K562 (cell line): ENCODE measurements at regions not wholly inside any gene's neighbourhood (a gene's known extent, or its start where the extent isn't known, plus 50 kb on each side); places are given as distances from the start of the nearest gene placed in this dataset.

Source experiments
- ATAC-seq: fragments of 200-7000 bp; cut with Tn5 transposase; 3 replicates; pipeline ENCODE4 v1.9.1; 2020; ENCODE audit warnings: moderate library complexity
- BruUV-seq: library from RNA; stranded (reverse); fragments of 400-500 nt; replicated peaks from 2 replicates; lab custom pipeline; 2021; lab: Mats Ljungman, UMichigan
- CTCF ChIA-PET: fragments of 300-600 bp; formaldehyde crosslinking; extraction: SDS; loops from one replicate; lab custom pipeline; 2021; ENCODE audit warnings: low intra/inter-chr PET ratio; lab: Yijun Ruan, JAX
- POLR2A ChIA-PET: fragments of 300-600, 350-650 bp; sonication (Branson Sonifier 250); formaldehyde crosslinking; extraction: SDS; loops from one replicate; lab custom pipeline; 2021; ENCODE audit warnings: antibody characterized with exemption, inconsistent platforms; lab: Yijun Ruan, JAX
- DNase-seq, 4 experiments: peaks; one replicate each; pipeline versions ENCODE4 v3.0.0 to v3.0.0-alpha.2; 2011 to 2018; ENCODE audit warnings: low spot score in 3 of 4, mixed read lengths in 3 of 4; ENCODE audit errors: extremely low read depth in 1 of 4
- FAIRE-seq: peaks from 2 replicates; lab custom pipeline; 2011; peaks lifted over from hg19 to GRCh38; lab: Jason Lieb, UNC
- H2AFZ ChIP-seq: 2 replicates; pipeline ENCODE4 v1.6.0; 2011; ENCODE audit warnings: low read depth, low read length, control low read depth, inconsistent platforms
- H3K27ac ChIP-seq: fragments of 200-600 bp; 3 replicates; pipeline ENCODE4 v1.8.0; 2011; ENCODE audit warnings: low read depth, mild to moderate bottlenecking, control low read depth, inconsistent platforms, low read length, moderate library complexity, mixed read lengths; ENCODE audit errors: extremely low read depth
- H3K27me3 ChIP-seq, 2 experiments: fragments of 300-600 bp in 1 of 2; 2 replicates in 1 of 2; 3 replicates in 1 of 2; pipeline versions ENCODE4 v1.6.0 to v1.8.0; 2011; ENCODE audit warnings: inconsistent platforms in 2 of 2, low read length in 2 of 2, mild to moderate bottlenecking in 1 of 2, mixed read lengths in 1 of 2, moderate library complexity in 1 of 2; ENCODE audit not compliant: control insufficient read depth in 2 of 2, insufficient read depth in 2 of 2
- H3K36me3 ChIP-seq: fragments of 300-600 bp; 3 replicates; pipeline ENCODE4 v1.8.0; 2011; ENCODE audit warnings: mild to moderate bottlenecking, low read length, inconsistent platforms; ENCODE audit not compliant: control insufficient read depth, insufficient read depth
- H3K4me1 ChIP-seq, 2 experiments: fragments of 200-600 bp in 1 of 2; replicated peaks in 1 of 2; 2 replicates in 1 of 2; 3 replicates in 1 of 2; pipeline versions ENCODE4 v1.5.1 to v1.8.0; 2011; ENCODE audit warnings: inconsistent platforms in 2 of 2, low read length in 2 of 2, mild to moderate bottlenecking in 1 of 2, mixed read lengths in 1 of 2, moderate library complexity in 1 of 2; ENCODE audit not compliant: control insufficient read depth in 2 of 2, insufficient read depth in 2 of 2
- H3K4me2 ChIP-seq: 2 replicates; pipeline ENCODE4 v1.6.1; 2011; ENCODE audit warnings: low read length, control low read depth, inconsistent platforms, mixed read lengths; ENCODE audit not compliant: insufficient read depth
- H3K4me3 ChIP-seq: fragments of 200-600 bp; sonication (generic), shearing (Covaris generic); 2 replicates; pipeline ENCODE4 v1.5.1; 2016; ENCODE audit warnings: control low read depth, inconsistent platforms
- H3K79me2 ChIP-seq: fragments of 200-600 bp; 3 replicates; pipeline ENCODE4 v1.8.0; 2011; ENCODE audit warnings: low read length, inconsistent platforms; ENCODE audit not compliant: control insufficient read depth, insufficient read depth
- H3K9ac ChIP-seq, 2 experiments: 2 replicates each; pipeline versions ENCODE4 v1.6.0 to v1.6.1; 2011; ENCODE audit warnings: low read depth in 2 of 2, low read length in 2 of 2, control low read depth in 1 of 2, inconsistent platforms in 1 of 2, mild to moderate bottlenecking in 1 of 2, mixed read lengths in 1 of 2; ENCODE audit not compliant: insufficient read depth in 1 of 2
- H3K9me1 ChIP-seq: one replicate; pipeline ENCODE4 v1.6.0; 2011; ENCODE audit warnings: inconsistent platforms, mild to moderate bottlenecking, low read length, moderate library complexity; ENCODE audit not compliant: control insufficient read depth, insufficient read depth
- H3K9me3 ChIP-seq: replicated peaks from 2 replicates; pipeline ENCODE4 v1.5.1; 2011; ENCODE audit warnings: low read depth, low read length, inconsistent platforms; ENCODE audit not compliant: control insufficient read depth, insufficient read depth
- H4K20me1 ChIP-seq: replicated peaks from 2 replicates; pipeline ENCODE4 v1.6.1; 2011; ENCODE audit warnings: low read length, inconsistent platforms, mixed read lengths; ENCODE audit not compliant: control insufficient read depth, insufficient read depth
- BRD4 ChIP-seq: fragments of 200-600 bp; sonication (generic); IDR thresholded peaks from 2 replicates; pipeline ENCODE4 v1.6.1; 2017; ENCODE audit warnings: inconsistent platforms
- C11orf30 ChIP-seq: fragments of 450-650 bp; IDR thresholded peaks from 2 replicates; pipeline ENCODE4 v1.6.1; 2016; ENCODE audit warnings: low read depth, mild to moderate bottlenecking
- CHCHD3 ChIP-seq: fragments of 250-450 bp; sonication (Bioruptor Pico); IDR thresholded peaks from 2 replicates; pipeline ENCODE4 v2.1.2; 2022; ENCODE audit warnings: mild to moderate bottlenecking
- ESRRA ChIP-seq: fragments of 450-650 bp; IDR thresholded peaks from 2 replicates; pipeline ENCODE4 v1.6.1; 2014; ENCODE audit warnings: low read depth, mild to moderate bottlenecking, moderate library complexity, borderline replicate concordance
- GABPB2 ChIP-seq: fragments of 250-450 bp; sonication (Bioruptor Pico); conservative IDR thresholded peaks from 2 replicates; pipeline ENCODE4 v1.5.1; 2021; ENCODE audit warnings: mild to moderate bottlenecking
- HDAC8 ChIP-seq: fragments of 450-650 bp; IDR thresholded peaks from 2 replicates; pipeline ENCODE4 v1.6.1; 2016; ENCODE audit warnings: mild to moderate bottlenecking, missing genetic modification characterization, moderate library complexity, missing compliant biosample characterization
- MLLT1 ChIP-seq, 2 experiments: fragments of 450-650 bp; IDR thresholded peaks; 2 replicates each; pipeline ENCODE4 v1.6.1; 2016
- NR2C2 ChIP-seq, 2 experiments: fragments of 200-800 bp in 1 of 2; sonication (Bioruptor generic) in 1 of 2; sonication (generic) in 1 of 2; formaldehyde crosslinking in 1 of 2; IDR thresholded peaks; 2 replicates each; pipeline versions ENCODE4 v1.6.1 to v1.8.0; 2016 to 2022; ENCODE audit warnings: mild to moderate bottlenecking in 1 of 2, missing compliant biosample characterization in 1 of 2, missing genetic modification characterization in 1 of 2, missing genetic modification reagents in 1 of 2
- PATZ1 ChIP-seq: fragments of 250-450 bp; sonication (Bioruptor Pico); IDR thresholded peaks from 2 replicates; pipeline ENCODE4 v1.5.0; 2020; ENCODE audit warnings: mild to moderate bottlenecking, borderline replicate concordance
- RBM34 ChIP-seq: fragments of 200-400 bp; formaldehyde crosslinking; IDR thresholded peaks from 2 replicates; pipeline ENCODE4 v1.6.1; 2018; ENCODE audit warnings: low read length, borderline replicate concordance; ENCODE audit not compliant: insufficient read depth
- SAFB ChIP-seq: fragments of 200-400 bp; formaldehyde crosslinking; IDR thresholded peaks from 2 replicates; pipeline ENCODE4 v1.6.1; 2017; ENCODE audit warnings: low read depth, low read length, borderline replicate concordance
- SETDB1 ChIP-seq: IDR thresholded peaks from one replicate; pipeline ENCODE4 v1.6.1; 2012; ENCODE audit warnings: low read length, control low read depth, inconsistent platforms
- TEAD4 ChIP-seq, 2 experiments: sonication (generic) in 1 of 2; formaldehyde crosslinking in 1 of 2; IDR thresholded peaks; 2 replicates each; pipeline versions ENCODE4 v1.6.1 to v1.8.0; 2012 to 2022; ENCODE audit warnings: borderline replicate concordance in 1 of 2, inconsistent platforms in 1 of 2, low read length in 1 of 2, mild to moderate bottlenecking in 1 of 2, missing genetic modification reagents in 1 of 2
- ZNF3 ChIP-seq: fragments of 250-450 bp; sonication (Bioruptor Pico); IDR thresholded peaks from 2 replicates; pipeline ENCODE4 v1.5.0; 2021; ENCODE audit warnings: mild to moderate bottlenecking, moderate library complexity
- ZNF316 ChIP-seq: fragments of 450-650 bp; IDR thresholded peaks from 2 replicates; pipeline ENCODE4 v1.6.1; 2016
- ZNF707 ChIP-seq: fragments of 250-450 bp; sonication (Bioruptor Pico); conservative IDR thresholded peaks from 2 replicates; pipeline ENCODE4 v1.8.0; 2022; ENCODE audit warnings: inconsistent platforms, mild to moderate bottlenecking, moderate library complexity
- WGBS: fragments of 100-300 bp; shearing (Covaris generic); methylation state at CpG from one replicate; pipeline ENCODE4 v1.1.6; 2016; ENCODE audit warnings: low coverage, mixed read lengths; ENCODE audit not compliant: insufficient coverage; ENCODE audit errors: missing lambda C conversion rate; 5-methylcytosine and 5-hydroxymethylcytosine counted together
- in situ Hi-C: fragments of 300-500 bp; cut with MboI; formaldehyde crosslinking; loops from 4 replicates; pipeline ENCODE4 v1.15.0; 2018; ENCODE audit warnings: inconsistent platforms, mixed read lengths
- intact Hi-C: fragments of 100-400 bp; cut with micrococcal nuclease; formaldehyde crosslinking; loops from 2 replicates; pipeline ENCODE4 v1.14.2; 2022

- TF ChIP-seq PATZ1 (CRISPR knock-in tag) (no peak), ESRRA (no peak), TEAD4 (IDR thresholded peaks at IDR 0.05; ENCODE audit: low read length) (no peak), TEAD4 (CRISPR knock-in tag; IDR thresholded peaks at IDR 0.05; ENCODE audit: borderline replicate concordance) (no peak), RBM34 (no peak), NR2C2 (CRISPR knock-in tag; IDR thresholded peaks at IDR 0.05) (no peak), NR2C2 (tag; IDR thresholded peaks at IDR 0.05) (no peak), SAFB (no peak)
Observed at GRCh38 chr4:148813289-148813688, 371.1 kb upstream of the NR3C2 start (continued).

GRCh38 chr4:148812101-148812500 is 369.9 kb upstream of the NR3C2 start:
- 0% methylated on average over 3 of the region's 3 CpGs for WGBS
- H3K79me2 ChIP-seq, result no peaks in the 10 kb centered on the region
- BruUV-seq, result no TSS peak
- H3K4me1 ChIP-seq, result no peaks in the 10 kb centered on the region
- no peak overlapping the region for H3K9ac ChIP-seq
- H3K36me3 ChIP-seq, result no peaks in the 10 kb centered on the region
- H2AFZ ChIP-seq, result no peak overlapping the region
- DNase-seq, result no peak
- H3K9me3 ChIP-seq, result no peaks in the 10 kb centered on the region
- in situ Hi-C loops, result no loop called here
- TF ChIP-seq C11orf30, result no peak
- no peak for TF ChIP-seq ZNF707 (CRISPR knock-in tag)
- no peak for TF ChIP-seq BRD4
- no peak for TF ChIP-seq ZNF3 (CRISPR knock-in tag)
- TF ChIP-seq SETDB1, result no peak
- TF ChIP-seq GABPB2 (CRISPR knock-in tag), result no peak
- TF ChIP-seq HDAC8 (tag), result no peak
- no peak for TF ChIP-seq CHCHD3
- TF ChIP-seq MLLT1 (IDR thresholded peaks at IDR 0.05), result no peak
- no peak for TF ChIP-seq ZNF316
- TF ChIP-seq, all 486 proteins: peak for 0
- Histone ChIP-seq H4K20me1 (no peaks in the 10 kb centered on the region), H3K27ac (no peak overlapping the region), H3K9me1 (no peaks in the 10 kb centered on the region), H3K4me2 (no peak overlapping the region), H3K27me3 (no peaks in the 10 kb centered on the region), H3K4me3 (no peak overlapping the region)
- no peak for ATAC-seq
- no peak for FAIRE-seq
- intact Hi-C loops, result no loop called here
- ChIA-PET POLR2A (no interaction called here), CTCF (no interaction called here)
